OCI-LY3 (cell line): ENCODE measurements at regions not wholly inside any gene's neighbourhood (a gene's known extent, or its start where the extent isn't known, plus 50 kb on each side); places are given as distances from the start of the nearest gene placed in this dataset.

Experiments
- H2AFZ ChIP-seq: fragments of 200-600, 300-600 bp; shearing (Covaris generic); 2 replicates; pipeline ENCODE4 v1.6.0; 2014; ENCODE audit warnings: antibody characterized with exemption, low read depth, low read length
- H3K27ac ChIP-seq: fragments of 200-600, 300-600 bp; sonication (generic); 2 replicates; pipeline ENCODE4 v1.5.1; 2014; ENCODE audit warnings: mild to moderate bottlenecking, low read length, moderate library complexity, mixed read lengths
- H3K27me3 ChIP-seq: fragments of 200-600, 300-600 bp; sonication (generic); 2 replicates; pipeline ENCODE4 v1.6.1; 2014; ENCODE audit warnings: low read depth, low read length, mixed read lengths
- H3K36me3 ChIP-seq: fragments of 200-600, 300-600 bp; sonication (generic); replicated peaks from 2 replicates; pipeline ENCODE3; 2014; ENCODE audit warnings: low read depth, low read length, mixed read lengths
- H3K4me1 ChIP-seq: fragments of 300-600, 200-600 bp; sonication (generic); 2 replicates; pipeline ENCODE4 v1.6.1; 2014; ENCODE audit warnings: low read length, mixed read lengths
- H3K4me2 ChIP-seq: fragments of 200-600, 300-600 bp; sonication (generic); 2 replicates; pipeline ENCODE4 v1.6.1; 2014; ENCODE audit warnings: low read length, mixed read lengths
- H3K4me3 ChIP-seq: fragments of 300-600, 200-600 bp; sonication (generic); 2 replicates; pipeline ENCODE4 v1.5.1; 2014; ENCODE audit warnings: antibody characterized with exemption, mild to moderate bottlenecking, low read length, moderate library complexity
- H3K79me2 ChIP-seq: fragments of 300-600, 200-600 bp; shearing (Covaris generic); 2 replicates; pipeline ENCODE4 v1.6.1; 2014; ENCODE audit warnings: mild to moderate bottlenecking, low read length, mixed read lengths
- H3K9ac ChIP-seq: fragments of 300-600, 200-600 bp; shearing (Covaris generic); 2 replicates; pipeline ENCODE4 v1.6.0; 2014; ENCODE audit warnings: mild to moderate bottlenecking, low read length, moderate library complexity
- H3K9me3 ChIP-seq: fragments of 200-600, 300-600 bp; shearing (Covaris generic); 2 replicates; pipeline ENCODE4 v1.6.1; 2014; ENCODE audit warnings: low read length, mixed read lengths; ENCODE audit not compliant: insufficient read depth
- H4K20me1 ChIP-seq: fragments of 200-600, 300-600 bp; sonication (generic); 2 replicates; pipeline ENCODE4 v1.6.1; 2016; ENCODE audit warnings: low read length, mixed read lengths; ENCODE audit not compliant: insufficient read depth
- EZH2phosphoT487 ChIP-seq: fragments of 200-600 bp; shearing (Covaris generic); IDR thresholded peaks from 2 replicates; pipeline ENCODE4 v1.6.1; 2018; ENCODE audit warnings: antibody characterized with exemption, mixed run types, low read depth
- TF ChIP-seq, protein P1 (sequence below): fragments of 200-600, 300-600 bp; sonication (generic); IDR thresholded peaks from 2 replicates; pipeline ENCODE4 v1.5.1; 2014; ENCODE audit warnings: antibody characterized with exemption, low read length, low read depth

DNA sequence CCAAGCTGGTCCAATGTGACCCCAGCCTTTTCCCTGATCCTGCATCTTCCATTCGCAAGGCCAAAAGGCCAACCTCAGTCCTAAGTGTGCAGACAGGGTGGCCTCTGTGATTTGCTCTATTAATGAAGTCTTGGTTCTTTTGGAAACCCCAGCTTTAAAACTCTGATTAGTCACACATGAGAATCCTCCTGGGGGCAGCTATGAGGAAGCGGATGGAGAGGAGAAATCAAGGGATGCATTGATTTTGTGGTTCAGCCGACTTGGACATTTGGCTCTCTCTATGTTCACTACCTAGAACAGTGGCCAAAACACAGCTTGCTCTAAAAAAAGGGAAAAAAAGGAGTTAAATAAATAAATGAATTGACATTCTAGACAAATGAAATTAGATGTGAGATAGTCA, 98.6 kb upstream of the USP47 start:
- H4K20me1 ChIP-seq = no peaks in the 10 kb centered on the region

DNA sequence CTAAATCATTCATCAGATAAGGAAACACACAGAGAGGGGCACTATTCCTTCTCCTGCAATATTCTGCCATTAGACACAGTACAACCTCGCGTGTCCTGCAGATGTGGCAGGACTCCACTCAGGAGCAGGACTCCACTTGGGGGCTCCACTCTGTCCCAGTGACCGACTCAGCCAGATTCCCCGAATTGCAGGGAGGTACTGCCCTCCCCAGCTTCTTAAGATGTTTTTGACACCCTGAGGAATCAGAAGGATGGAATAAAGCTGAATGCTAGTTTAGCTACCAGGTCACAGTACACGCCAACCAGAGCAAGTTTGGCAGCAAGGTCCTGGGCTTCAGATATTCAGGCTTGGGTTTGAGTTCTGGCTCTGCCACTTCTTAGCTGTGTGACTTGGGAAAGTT, 99.3 kb upstream of the USP47 start:
- Histone ChIP-seq H3K36me3 (no peaks in the 10 kb centered on the region), H3K4me3 (no peak overlapping the region), H3K4me1 (no peaks in the 10 kb centered on the region), H2AFZ (no peak overlapping the region), H4K20me1 (no peaks in the 10 kb centered on the region), H3K27ac (no peak overlapping the region), H3K9ac (no peak overlapping the region), H3K79me2 (no peaks in the 10 kb centered on the region), H3K9me3 (no peaks in the 10 kb centered on the region), H3K27me3 (peaks cover 20% of the 10 kb centered on the region), H3K4me2 (no peak overlapping the region)
- TF ChIP-seq, protein P1, sequence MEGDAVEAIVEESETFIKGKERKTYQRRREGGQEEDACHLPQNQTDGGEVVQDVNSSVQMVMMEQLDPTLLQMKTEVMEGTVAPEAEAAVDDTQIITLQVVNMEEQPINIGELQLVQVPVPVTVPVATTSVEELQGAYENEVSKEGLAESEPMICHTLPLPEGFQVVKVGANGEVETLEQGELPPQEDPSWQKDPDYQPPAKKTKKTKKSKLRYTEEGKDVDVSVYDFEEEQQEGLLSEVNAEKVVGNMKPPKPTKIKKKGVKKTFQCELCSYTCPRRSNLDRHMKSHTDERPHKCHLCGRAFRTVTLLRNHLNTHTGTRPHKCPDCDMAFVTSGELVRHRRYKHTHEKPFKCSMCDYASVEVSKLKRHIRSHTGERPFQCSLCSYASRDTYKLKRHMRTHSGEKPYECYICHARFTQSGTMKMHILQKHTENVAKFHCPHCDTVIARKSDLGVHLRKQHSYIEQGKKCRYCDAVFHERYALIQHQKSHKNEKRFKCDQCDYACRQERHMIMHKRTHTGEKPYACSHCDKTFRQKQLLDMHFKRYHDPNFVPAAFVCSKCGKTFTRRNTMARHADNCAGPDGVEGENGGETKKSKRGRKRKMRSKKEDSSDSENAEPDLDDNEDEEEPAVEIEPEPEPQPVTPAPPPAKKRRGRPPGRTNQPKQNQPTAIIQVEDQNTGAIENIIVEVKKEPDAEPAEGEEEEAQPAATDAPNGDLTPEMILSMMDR = no peak
- TF ChIP-seq EZH2phosphoT487 = no peak

More for the DNA sequence above, 98.6 kb upstream of the USP47 start:
- Histone ChIP-seq H3K27ac (no peak overlapping the region), H3K36me3 (no peaks in the 10 kb centered on the region), H3K4me3 (no peak overlapping the region), H3K27me3 (peaks cover 20% of the 10 kb centered on the region), H3K9ac (no peak overlapping the region), H3K79me2 (no peaks in the 10 kb centered on the region), H3K4me1 (no peaks in the 10 kb centered on the region), H2AFZ (no peak overlapping the region), H3K9me3 (no peaks in the 10 kb centered on the region), H3K4me2 (no peak overlapping the region)
- TF ChIP-seq EZH2phosphoT487 = no peak
- TF ChIP-seq, protein P1 = no peak

DNA sequence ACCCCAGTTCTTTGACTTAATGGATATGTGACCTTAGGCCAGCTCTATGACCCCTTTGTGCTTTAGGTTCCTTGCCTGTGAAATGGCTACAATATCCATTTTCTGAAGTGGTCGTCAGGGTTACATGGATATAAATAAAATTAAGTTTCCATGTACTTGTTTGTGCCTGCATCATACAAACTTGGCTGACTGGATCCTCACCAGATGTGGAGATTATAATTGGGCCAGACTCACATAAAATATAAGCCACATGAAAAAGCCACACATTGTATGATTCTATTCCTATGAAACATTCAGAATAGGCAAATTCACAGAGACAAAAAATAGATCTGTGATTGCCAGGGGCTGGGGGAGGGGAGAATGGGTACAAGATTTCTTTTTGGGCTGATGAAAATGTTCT, 100.9 kb upstream of the USP47 start:
- Histone ChIP-seq H3K79me2 (no peaks in the 10 kb centered on the region), H4K20me1 (no peaks in the 10 kb centered on the region), H2AFZ (no peak overlapping the region), H3K4me3 (no peak overlapping the region), H3K9ac (no peak overlapping the region), H3K4me2 (no peak overlapping the region), H3K27me3 (peaks cover 23% of the 10 kb centered on the region), H3K36me3 (no peaks in the 10 kb centered on the region), H3K27ac (no peak overlapping the region), H3K9me3 (no peaks in the 10 kb centered on the region), H3K4me1 (no peaks in the 10 kb centered on the region)
- no peak for TF ChIP-seq EZH2phosphoT487

DNA sequence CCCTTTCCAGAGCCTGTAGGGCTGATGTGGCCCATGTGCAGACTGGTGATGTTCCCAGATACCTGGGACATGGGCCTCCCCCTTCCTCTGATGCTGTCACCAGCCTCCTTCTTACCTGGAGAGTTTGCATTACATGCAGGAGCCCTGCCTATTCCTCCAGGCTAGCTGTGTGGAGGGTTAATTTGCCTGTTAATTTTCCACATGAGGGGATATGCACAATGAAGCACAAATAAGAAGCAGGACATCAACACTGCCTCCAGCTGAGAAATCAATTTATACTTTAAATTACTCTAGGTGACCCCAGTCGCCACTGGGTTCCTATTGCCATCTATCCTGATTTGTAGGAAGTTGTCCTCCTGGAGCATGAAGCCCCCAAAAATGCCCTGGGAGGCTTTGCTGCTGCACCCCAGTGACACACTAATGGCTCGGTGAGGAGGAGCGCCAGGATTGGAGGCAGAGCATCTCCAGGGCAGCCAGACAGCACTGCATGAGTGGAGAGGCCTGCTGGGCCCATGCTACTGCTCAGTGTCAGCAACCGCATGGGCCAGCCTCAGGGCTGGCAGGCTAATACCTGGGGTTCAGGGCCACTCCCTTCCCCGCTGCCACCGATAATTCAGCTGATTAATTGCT, 101.6 kb upstream of the USP47 start:
- H3K27ac ChIP-seq = no peak overlapping the region
- H4K20me1 ChIP-seq = no peaks in the 10 kb centered on the region
- H3K9ac ChIP-seq = no peak overlapping the region
- no peaks in the 10 kb centered on the region for H3K79me2 ChIP-seq
- TF ChIP-seq EZH2phosphoT487 = no peak
- TF ChIP-seq, protein P1 = no peak
- no peak overlapping the region for H2AFZ ChIP-seq
- no peak overlapping the region for H3K4me3 ChIP-seq
- H3K4me1 ChIP-seq = no peaks in the 10 kb centered on the region
- H3K36me3 ChIP-seq = no peaks in the 10 kb centered on the region
- no peaks in the 10 kb centered on the region for H3K9me3 ChIP-seq
- H3K4me2 ChIP-seq = no peak overlapping the region
- peaks cover 23% of the 10 kb centered on the region for H3K27me3 ChIP-seq
